IPS-NIHi11 (cell line): ENCODE measurements at regions not wholly inside any gene's neighbourhood (a gene's known extent, or its start where the extent isn't known, plus 50 kb on each side); places are given as distances from the start of the nearest gene placed in this dataset.
A peak's percentile ranks its signal among the peaks of the same experiment; 100 is the strongest.

Experiments
- DNase-seq: peaks from one replicate; pipeline ENCODE4 v3.0.0; 2012; ENCODE audit warnings: mixed read lengths, low spot score

GRCh38 chr13:61029064-61029463 lies 386.6 kb downstream of the PCDH20 start:
- peak; percentile 34 for DNase-seq

GRCh38 chr13:61024046-61024445 lies 391.6 kb downstream of the PCDH20 start:
- DNase-seq, result no peak

- no peak for DNase-seq
These were observed 393.8 kb downstream of the PCDH20 start for GRCh38 chr13:61021838-61022237.

GRCh38 chr13:61013796-61014195 lies 401.9 kb downstream of the PCDH20 start:
- DNase-seq, result no peak

GRCh38 chr13:61010358-61010757 lies 405.3 kb downstream of the PCDH20 start:
- no peak for DNase-seq

- DNase-seq, result no peak
These were observed 413.0 kb downstream of the PCDH20 start for GRCh38 chr13:61002686-61003085.

- peak; percentile 18 for DNase-seq
These were observed 425.5 kb downstream of the PCDH20 start for GRCh38 chr13:60990032-60990733.

GRCh38 chr13:60986301-60986700 lies 429.3 kb downstream of the PCDH20 start:
- DNase-seq, result no peak

GRCh38 chr13:60981407-60981806 lies 434.2 kb downstream of the PCDH20 start:
- DNase-seq, result no peak

GRCh38 chr13:60976367-60976766 lies 439.3 kb downstream of the PCDH20 start:
- no peak for DNase-seq

GRCh38 chr13:60974296-60974695 lies 441.4 kb downstream of the PCDH20 start:
- no peak for DNase-seq

- DNase-seq, result no peak
These were observed 442.1 kb downstream of the PCDH20 start for GRCh38 chr13:60973529-60973928.

- DNase-seq, result no peak
These were observed 444.9 kb downstream of the PCDH20 start for GRCh38 chr13:60970736-60971135.

- DNase-seq, result no peak
These were observed 446.0 kb downstream of the PCDH20 start for GRCh38 chr13:60969656-60970055.

- no peak for DNase-seq
These were observed 456.2 kb downstream of the PCDH20 start for GRCh38 chr13:60959427-60959826.

GRCh38 chr13:60957816-60958215 lies 457.8 kb downstream of the PCDH20 start:
- DNase-seq, result no peak

- DNase-seq, result no peak
These were observed 470.3 kb downstream of the PCDH20 start for GRCh38 chr13:60945396-60945795.

GRCh38 chr13:60944863-60945262 lies 470.8 kb downstream of the PCDH20 start:
- no peak for DNase-seq

GRCh38 chr13:60944016-60944415 lies 471.6 kb downstream of the PCDH20 start:
- no peak for DNase-seq

GRCh38 chr13:60936281-60936680 lies 479.4 kb downstream of the PCDH20 start:
- no peak for DNase-seq

GRCh38 chr13:60933638-60934037 lies 482.0 kb downstream of the PCDH20 start:
- no peak for DNase-seq

- DNase-seq, result no peak
These were observed 483.6 kb downstream of the PCDH20 start for GRCh38 chr13:60931858-60932546.

GRCh38 chr13:60925686-60926085 lies 490.0 kb downstream of the PCDH20 start:
- no peak for DNase-seq

- DNase-seq, result no peak
These were observed 490.8 kb downstream of the PCDH20 start for GRCh38 chr13:60924856-60925255.
